ENCODE measurements at regions not wholly inside any gene's neighbourhood (a gene's known extent, or its start where the extent isn't known, plus 50 kb on each side); places are given as distances from the start of the nearest gene placed in this dataset.

DNA sequence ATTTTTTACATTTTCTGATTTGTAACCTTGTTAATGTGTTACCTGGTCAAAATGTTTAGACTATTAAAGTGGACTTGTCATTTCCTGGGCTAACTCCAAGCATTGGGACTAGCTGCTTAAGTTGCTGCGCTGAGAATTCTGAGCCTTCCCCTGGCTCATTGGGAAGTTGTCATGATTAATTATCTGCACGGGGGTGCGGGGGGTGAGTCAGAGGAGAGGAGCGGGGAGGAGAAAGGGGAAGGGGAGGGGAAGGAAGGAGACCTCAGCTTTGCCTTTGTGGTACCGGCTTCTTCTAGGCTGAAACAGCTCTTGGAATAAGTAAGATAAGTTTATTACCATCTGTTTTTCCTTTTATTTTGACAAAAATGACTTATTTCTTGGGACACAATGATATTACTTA, 52.9 kb upstream of the APCDD1 start:
- ChIA-PET CTCF (no interaction called here), POLR2A (no interaction called here)
- H3K27me3 ChIP-seq (replicated peaks; ENCODE audit: control insufficient read depth, insufficient read depth, low read length): no peaks in the 10 kb centered on the region
- Mint-ChIP-seq H3K9me3 (ENCODE audit: unreplicated experiment) (no peaks in the 10 kb centered on the region), H3K27me3 (ENCODE audit: insufficient read depth, unreplicated experiment) (no peaks in the 10 kb centered on the region), H3K4me3 (ENCODE audit: unreplicated experiment) (no peak overlapping the region), H3K4me1 (ENCODE audit: low read depth, unreplicated experiment) (peaks cover 12% of the 10 kb centered on the region), H3K27ac (ENCODE audit: unreplicated experiment) (no peak overlapping the region), H3K36me3 (ENCODE audit: insufficient read depth, unreplicated experiment) (no peaks in the 10 kb centered on the region)
- intact Hi-C loops (cut with micrococcal nuclease; ENCODE audit: unreplicated experiment): no loop called here
- no peak for DNase-seq
- H3K36me3 ChIP-seq (ENCODE audit: control insufficient read depth, insufficient read depth, low read length): no peaks in the 10 kb centered on the region
- peaks cover 8% of the 10 kb centered on the region; the same call in 1 of the 2 replicates for H3K4me1 ChIP-seq
- TF ChIP-seq, protein P1, sequence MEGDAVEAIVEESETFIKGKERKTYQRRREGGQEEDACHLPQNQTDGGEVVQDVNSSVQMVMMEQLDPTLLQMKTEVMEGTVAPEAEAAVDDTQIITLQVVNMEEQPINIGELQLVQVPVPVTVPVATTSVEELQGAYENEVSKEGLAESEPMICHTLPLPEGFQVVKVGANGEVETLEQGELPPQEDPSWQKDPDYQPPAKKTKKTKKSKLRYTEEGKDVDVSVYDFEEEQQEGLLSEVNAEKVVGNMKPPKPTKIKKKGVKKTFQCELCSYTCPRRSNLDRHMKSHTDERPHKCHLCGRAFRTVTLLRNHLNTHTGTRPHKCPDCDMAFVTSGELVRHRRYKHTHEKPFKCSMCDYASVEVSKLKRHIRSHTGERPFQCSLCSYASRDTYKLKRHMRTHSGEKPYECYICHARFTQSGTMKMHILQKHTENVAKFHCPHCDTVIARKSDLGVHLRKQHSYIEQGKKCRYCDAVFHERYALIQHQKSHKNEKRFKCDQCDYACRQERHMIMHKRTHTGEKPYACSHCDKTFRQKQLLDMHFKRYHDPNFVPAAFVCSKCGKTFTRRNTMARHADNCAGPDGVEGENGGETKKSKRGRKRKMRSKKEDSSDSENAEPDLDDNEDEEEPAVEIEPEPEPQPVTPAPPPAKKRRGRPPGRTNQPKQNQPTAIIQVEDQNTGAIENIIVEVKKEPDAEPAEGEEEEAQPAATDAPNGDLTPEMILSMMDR (IDR thresholded peaks at IDR 0.05; ENCODE audit: insufficient read depth in 1 of 2, low read depth in 1 of 2, low read length in 1 of 2, severe bottlenecking in 1 of 2, unreplicated experiment in 1 of 2): no peak
- H3K4me3 ChIP-seq (ENCODE audit: low read depth, low read length): no peak overlapping the region
- BruUV-seq (replicated peaks): no TSS peak
- no peaks in the 10 kb centered on the region for H3K9me3 ChIP-seq

DNA sequence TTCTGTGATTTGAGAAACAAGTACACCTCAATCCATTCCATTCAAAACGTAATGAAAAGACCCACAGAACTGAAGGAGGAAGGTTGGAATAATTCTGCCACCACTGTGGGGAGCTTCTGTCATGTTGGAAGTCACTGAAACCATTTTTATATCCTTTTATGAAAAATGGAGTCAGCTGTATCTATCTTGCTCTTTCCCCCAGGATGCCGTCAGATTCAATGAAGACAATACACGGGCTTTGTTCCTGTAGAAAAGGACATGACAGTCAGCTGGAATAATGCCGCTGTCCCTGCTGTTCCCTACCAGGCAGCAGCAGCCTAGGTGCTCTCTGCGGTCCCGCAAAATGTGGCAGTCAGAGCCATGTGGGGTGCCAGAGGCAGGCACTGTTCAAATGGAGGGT, 52.5 kb upstream of the APCDD1 start:
- Histone ChIP-seq H3K27me3 (replicated peaks; ENCODE audit: control insufficient read depth, insufficient read depth, low read length) (no peaks in the 10 kb centered on the region), H3K9me3 (no peaks in the 10 kb centered on the region), H3K4me1 (peaks cover 8% of the 10 kb centered on the region; the same call in 1 of the 2 replicates), H3K4me3 (ENCODE audit: low read depth, low read length) (no peak overlapping the region), H3K36me3 (ENCODE audit: control insufficient read depth, insufficient read depth, low read length) (no peaks in the 10 kb centered on the region)
- no TSS peak for BruUV-seq (replicated peaks)
- TF ChIP-seq, protein P1 (IDR thresholded peaks at IDR 0.05; ENCODE audit: insufficient read depth in 1 of 2, low read depth in 1 of 2, low read length in 1 of 2, severe bottlenecking in 1 of 2, unreplicated experiment in 1 of 2): no peak
- ChIA-PET CTCF (no interaction called here), POLR2A (no interaction called here)
- Mint-ChIP-seq H3K9me3 (ENCODE audit: unreplicated experiment) (no peaks in the 10 kb centered on the region), H3K27ac (ENCODE audit: unreplicated experiment) (no peak overlapping the region), H3K4me1 (ENCODE audit: low read depth, unreplicated experiment) (peaks cover 12% of the 10 kb centered on the region), H3K4me3 (ENCODE audit: unreplicated experiment) (no peak overlapping the region), H3K27me3 (ENCODE audit: insufficient read depth, unreplicated experiment) (no peaks in the 10 kb centered on the region), H3K36me3 (ENCODE audit: insufficient read depth, unreplicated experiment) (no peaks in the 10 kb centered on the region)
- intact Hi-C loops (cut with micrococcal nuclease; ENCODE audit: unreplicated experiment): no loop called here
- no peak for DNase-seq

DNA sequence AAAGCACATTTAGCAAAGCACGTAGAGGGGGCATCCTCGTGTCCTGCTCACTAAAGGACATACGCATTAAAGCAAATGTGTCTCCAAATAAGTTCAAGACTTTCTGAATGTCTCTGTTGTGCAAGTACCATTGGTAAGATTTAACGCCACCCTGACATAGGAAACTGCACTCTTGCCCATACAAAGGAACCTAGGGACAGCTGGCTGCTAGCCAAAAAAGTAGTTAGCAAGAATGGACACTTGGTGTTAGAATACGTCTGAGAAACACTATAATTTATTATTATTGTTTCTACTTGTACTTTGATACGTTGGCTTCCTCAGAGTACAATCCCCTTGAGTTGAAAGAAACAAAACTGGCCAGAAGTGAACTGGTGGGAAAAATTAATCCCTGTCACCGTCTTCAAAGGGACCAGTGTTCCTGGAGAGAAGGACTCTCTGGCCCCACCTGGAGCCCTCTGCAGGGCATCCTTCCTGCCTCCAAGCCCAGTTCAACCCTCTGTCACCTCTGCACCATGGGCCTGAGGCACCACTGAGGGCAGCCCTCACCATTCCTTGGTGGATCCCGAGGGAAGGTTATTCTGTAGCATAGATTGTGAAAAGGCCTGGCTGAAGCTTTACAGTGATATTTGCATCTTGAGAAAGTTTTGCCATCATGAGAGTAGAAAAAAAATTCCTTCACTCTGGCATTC, 51.4 kb upstream of the APCDD1 start:
- no peak for DNase-seq
- Mint-ChIP-seq H3K4me3 (ENCODE audit: unreplicated experiment) (no peak overlapping the region), H3K4me1 (ENCODE audit: low read depth, unreplicated experiment) (peaks cover 12% of the 10 kb centered on the region), H3K36me3 (ENCODE audit: insufficient read depth, unreplicated experiment) (no peaks in the 10 kb centered on the region), H3K27me3 (ENCODE audit: insufficient read depth, unreplicated experiment) (no peaks in the 10 kb centered on the region), H3K9me3 (ENCODE audit: unreplicated experiment) (peaks cover 5% of the 10 kb centered on the region), H3K27ac (ENCODE audit: unreplicated experiment) (no peak overlapping the region)
- H3K27me3 ChIP-seq (replicated peaks; ENCODE audit: control insufficient read depth, insufficient read depth, low read length): no peaks in the 10 kb centered on the region
- H3K4me3 ChIP-seq (ENCODE audit: low read depth, low read length): no peak overlapping the region
- ChIA-PET CTCF (no interaction called here), POLR2A (no interaction called here)
- H3K9me3 ChIP-seq: no peaks in the 10 kb centered on the region
- TF ChIP-seq, protein P1 (IDR thresholded peaks at IDR 0.05; ENCODE audit: insufficient read depth in 1 of 2, low read depth in 1 of 2, low read length in 1 of 2, severe bottlenecking in 1 of 2, unreplicated experiment in 1 of 2): peak in 1 of 2 experiments; percentile 12
- no peaks in the 10 kb centered on the region for H3K36me3 ChIP-seq (ENCODE audit: control insufficient read depth, insufficient read depth, low read length)
- intact Hi-C loops (cut with micrococcal nuclease; ENCODE audit: unreplicated experiment): no loop called here
- BruUV-seq (replicated peaks): no TSS peak
- H3K4me1 ChIP-seq: peaks cover 8% of the 10 kb centered on the region; the same call in 1 of the 2 replicates
